HAP-1 (cell line): ENCODE measurements at regions not wholly inside any gene's neighbourhood (a gene's known extent, or its start where the extent isn't known, plus 50 kb on each side); places are given as distances from the start of the nearest gene placed in this dataset.

ENCODE experiments used
- DNase-seq, 2 experiments: peaks; one replicate each; pipeline ENCODE4 v3.0.0-alpha.2; 2016 to 2020; ENCODE audit warnings: low spot score in 2 of 2
- H3K27me3 ChIP-seq: fragments of 250-450 bp; sonication (Bioruptor Pico); 2 replicates; pipeline ENCODE4 v1.5.1; 2020; ENCODE audit warnings: low read depth, mild to moderate bottlenecking, moderate library complexity
- H3K36me3 ChIP-seq: fragments of 250-450 bp; sonication (Bioruptor Pico); replicated peaks from 2 replicates; pipeline ENCODE4 v1.5.1; 2020; ENCODE audit warnings: mild to moderate bottlenecking
- H3K4me1 ChIP-seq: fragments of 250-450 bp; sonication (Bioruptor Pico); 2 replicates; pipeline ENCODE4 v1.5.1; 2020; ENCODE audit warnings: mild to moderate bottlenecking
- H3K4me3 ChIP-seq: fragments of 250-450 bp; sonication (Bioruptor Pico); 2 replicates; pipeline ENCODE4 v1.5.1; 2020; ENCODE audit warnings: mild to moderate bottlenecking, moderate library complexity
- H3K9me3 ChIP-seq: fragments of 250-450 bp; sonication (Bioruptor Pico); 2 replicates; pipeline ENCODE4 v1.5.1; 2020; ENCODE audit warnings: mild to moderate bottlenecking, moderate library complexity
- in situ Hi-C: fragments of 300-500 bp; cut with MboI; formaldehyde crosslinking; loops from 3 replicates; pipeline ENCODE4 v1.14.3; 2020; ENCODE audit warnings: low sequenced_read_pairs, inconsistent platforms, mixed read lengths

- Histone ChIP-seq H3K27me3 (no peaks in the 10 kb centered on the region), H3K36me3 (no peaks in the 10 kb centered on the region), H3K9me3 (no peaks in the 10 kb centered on the region), H3K4me3 (no peak overlapping the region), H3K4me1 (peaks cover 11% of the 10 kb centered on the region)
- no peak for DNase-seq
- in situ Hi-C loops = no loop called here
Observed at GRCh38 chr7:19062216-19062615, 55.2 kb downstream of the TWIST1 start.

- Histone ChIP-seq H3K27me3 (no peaks in the 10 kb centered on the region), H3K4me3 (no peak overlapping the region), H3K4me1 (peaks cover 11% of the 10 kb centered on the region), H3K36me3 (no peaks in the 10 kb centered on the region), H3K9me3 (no peaks in the 10 kb centered on the region)
- no peak for DNase-seq
- in situ Hi-C loops = no loop called here
Observed at GRCh38 chr7:19061331-19061730, 56.1 kb downstream of the TWIST1 start.

- Histone ChIP-seq H3K27me3 (no peaks in the 10 kb centered on the region), H3K36me3 (no peaks in the 10 kb centered on the region), H3K4me3 (no peak overlapping the region), H3K9me3 (no peaks in the 10 kb centered on the region), H3K4me1 (peaks cover 11% of the 10 kb centered on the region)
- in situ Hi-C loops = no loop called here
- peak in 1 of 2 experiments; percentile 7 for DNase-seq
Observed at GRCh38 chr7:19060761-19061259, 56.6 kb downstream of the TWIST1 start.

- no peak for DNase-seq
- no peaks in the 10 kb centered on the region for H3K9me3 ChIP-seq
- H3K4me3 ChIP-seq = no peak overlapping the region
- no peaks in the 10 kb centered on the region for H3K36me3 ChIP-seq
- H3K27me3 ChIP-seq = no peaks in the 10 kb centered on the region
- H3K4me1 ChIP-seq = peaks cover 9% of the 10 kb centered on the region
- in situ Hi-C loops = no loop called here
Observed at GRCh38 chr7:19056305-19056704, 61.1 kb downstream of the TWIST1 start.
